ENCODE measurements at regions not wholly inside any gene's neighbourhood (a gene's known extent, or its start where the extent isn't known, plus 50 kb on each side); places are given as distances from the start of the nearest gene placed in this dataset.

DNA sequence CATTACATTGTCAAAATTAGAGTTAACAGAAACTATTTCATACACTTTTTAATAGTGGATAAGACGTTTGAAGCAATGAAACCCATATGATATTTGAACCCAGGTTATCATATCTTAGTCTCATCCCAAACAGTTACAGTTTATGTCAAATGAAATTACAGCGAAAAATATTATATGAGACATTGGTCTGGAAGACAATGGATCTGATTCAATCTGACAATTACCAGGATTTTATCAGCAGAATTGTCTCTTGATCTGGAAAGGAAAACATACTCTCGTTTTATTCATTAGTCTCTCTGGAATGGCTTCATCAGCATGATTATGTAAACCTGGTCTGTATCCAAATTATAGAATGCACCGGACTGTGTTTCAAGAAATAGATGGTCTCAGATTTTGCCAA, 818.6 kb downstream of the NCAM2 start:
- Histone ChIP-seq H3K4me1 (ENCODE audit: control insufficient read depth, insufficient read depth, low read length, poor library complexity, severe bottlenecking) (no peaks in the 10 kb centered on the region), H3K27ac (ENCODE audit: insufficient read depth, low read length, poor library complexity, severe bottlenecking) (no peak overlapping the region), H3K27me3 (ENCODE audit: control insufficient read depth, insufficient read depth, low read length) (no peaks in the 10 kb centered on the region), H3K36me3 (ENCODE audit: control insufficient read depth, insufficient read depth, low read length) (no peaks in the 10 kb centered on the region), H3K4me3 (ENCODE audit: low read depth, low read length) (no peak overlapping the region), H3K9me3 (ENCODE audit: control insufficient read depth in 2 of 2, low read length in 2 of 2) (peaks cover 2 to 5% of the 10 kb centered on the region in 2 experiments)
- DNase-seq (no peak), ATAC-seq (ENCODE audit: low read depth in 2 of 2) (no peak)
- Mint-ChIP-seq H3K36me3 (no peaks in the 10 kb centered on the region), H3K27me3 (no peaks in the 10 kb centered on the region), H3K4me1 (no peaks in the 10 kb centered on the region), H3K4me3 (no peak overlapping the region), H3K9me3 (peaks cover 4 to 24% (median 9%) of the 10 kb centered on the region in 7 donors), H3K27ac (no peak overlapping the region)

DNA sequence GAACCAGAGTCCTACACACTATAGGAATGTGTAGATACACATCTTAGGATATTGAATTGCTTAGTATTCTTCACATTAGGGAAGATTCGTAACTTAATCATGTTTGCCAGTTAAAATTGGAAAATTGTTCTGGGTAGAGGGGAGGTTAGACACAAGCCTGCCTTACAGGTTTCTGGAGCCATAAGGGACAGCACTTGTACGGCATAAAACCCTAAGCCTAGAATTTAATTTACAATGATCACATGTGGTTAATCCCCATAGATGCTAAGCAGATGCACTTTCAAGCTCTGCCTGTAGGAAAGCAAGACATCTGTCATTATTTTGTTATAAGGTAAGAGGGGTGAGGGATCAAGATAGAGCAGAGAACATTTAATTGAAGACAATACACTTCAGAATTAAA, 820.7 kb downstream of the NCAM2 start:
- Histone ChIP-seq H3K27me3 (ENCODE audit: control insufficient read depth, insufficient read depth, low read length) (no peaks in the 10 kb centered on the region), H3K9me3 (ENCODE audit: control insufficient read depth in 2 of 2, low read length in 2 of 2) (peaks cover 5 to 7% of the 10 kb centered on the region in 2 experiments), H3K27ac (ENCODE audit: insufficient read depth, low read length, poor library complexity, severe bottlenecking) (no peak overlapping the region), H3K4me3 (ENCODE audit: low read depth, low read length) (no peak overlapping the region), H3K36me3 (ENCODE audit: control insufficient read depth, insufficient read depth, low read length) (no peaks in the 10 kb centered on the region), H3K4me1 (ENCODE audit: control insufficient read depth, insufficient read depth, low read length, poor library complexity, severe bottlenecking) (no peaks in the 10 kb centered on the region)
- Mint-ChIP-seq H3K27ac (no peak overlapping the region), H3K36me3 (no peaks in the 10 kb centered on the region), H3K9me3 (peaks cover 4 to 33% (median 7%) of the 10 kb centered on the region in 7 donors), H3K27me3 (no peaks in the 10 kb centered on the region), H3K4me3 (no peak overlapping the region), H3K4me1 (no peaks in the 10 kb centered on the region)
- DNase-seq (no peak), ATAC-seq (ENCODE audit: low read depth in 2 of 2) (no peak)

DNA sequence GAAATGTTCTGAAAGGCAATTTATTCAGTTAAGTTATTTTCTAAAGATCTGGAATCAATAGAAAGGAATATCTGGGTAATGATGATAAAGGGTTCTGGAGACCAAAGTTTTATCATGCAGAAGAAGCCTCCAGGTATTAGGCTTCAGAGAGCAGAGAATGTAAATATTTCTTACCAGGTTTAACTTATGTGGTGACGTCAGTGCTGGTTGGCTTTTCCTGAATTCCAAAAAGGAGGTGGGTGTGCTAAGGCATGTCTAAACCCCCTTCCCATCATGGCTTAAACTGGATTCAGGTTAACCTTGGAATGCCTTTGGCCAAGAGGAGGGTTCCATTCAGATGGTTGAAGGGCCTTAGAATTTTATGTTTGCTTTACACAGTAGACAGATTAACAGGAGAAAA, 829.9 kb downstream of the NCAM2 start:
- H3K27me3 ChIP-seq (ENCODE audit: control insufficient read depth, insufficient read depth, low read length), result no peaks in the 10 kb centered on the region
- ATAC-seq (ENCODE audit: low read depth in 2 of 2), result no peak
- no peak for DNase-seq
- Mint-ChIP-seq H3K27me3 (no peaks in the 10 kb centered on the region), H3K4me3 (no peak overlapping the region), H3K4me1 (no peaks in the 10 kb centered on the region), H3K27ac (no peak overlapping the region), H3K9me3 (peaks cover 5 to 32% (median 9%) of the 10 kb centered on the region in 7 donors), H3K36me3 (no peaks in the 10 kb centered on the region)
- no peak overlapping the region for H3K4me3 ChIP-seq (ENCODE audit: low read depth, low read length)
- no peak overlapping the region for H3K27ac ChIP-seq (ENCODE audit: insufficient read depth, low read length, poor library complexity, severe bottlenecking)
- H3K4me1 ChIP-seq (ENCODE audit: control insufficient read depth, insufficient read depth, low read length, poor library complexity, severe bottlenecking), result no peaks in the 10 kb centered on the region
- no peaks in the 10 kb centered on the region for H3K36me3 ChIP-seq (ENCODE audit: control insufficient read depth, insufficient read depth, low read length)
- H3K9me3 ChIP-seq (ENCODE audit: control insufficient read depth in 2 of 2, low read length in 2 of 2), result peaks cover 9 to 11% of the 10 kb centered on the region in 2 experiments

DNA sequence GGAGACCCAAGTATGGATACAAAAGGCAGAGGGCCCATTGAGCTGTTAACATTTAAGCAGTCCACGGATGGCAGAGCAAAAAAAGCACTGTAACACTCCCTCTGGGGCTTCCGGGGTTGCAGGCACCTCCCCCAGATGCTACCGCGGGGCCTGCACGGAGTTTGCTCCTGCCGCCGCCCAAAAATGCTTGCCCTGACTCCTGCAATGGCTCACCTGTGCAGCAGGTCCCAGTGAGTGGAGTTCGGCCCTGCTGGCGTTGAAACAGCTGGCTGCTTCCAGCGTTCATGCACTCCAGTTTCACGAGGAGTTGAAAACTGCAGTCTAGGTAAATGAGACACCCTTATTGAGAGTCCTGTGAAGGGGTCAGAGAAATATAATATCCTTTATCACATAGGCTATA, 832.8 kb downstream of the NCAM2 start:
- Histone ChIP-seq H3K9me3 (ENCODE audit: control insufficient read depth in 2 of 2, low read length in 2 of 2) (peaks cover 6 to 11% of the 10 kb centered on the region in 2 experiments), H3K27me3 (ENCODE audit: control insufficient read depth, insufficient read depth, low read length) (no peaks in the 10 kb centered on the region), H3K4me3 (ENCODE audit: low read depth, low read length) (no peak overlapping the region), H3K36me3 (ENCODE audit: control insufficient read depth, insufficient read depth, low read length) (no peaks in the 10 kb centered on the region), H3K4me1 (ENCODE audit: control insufficient read depth, insufficient read depth, low read length, poor library complexity, severe bottlenecking) (no peaks in the 10 kb centered on the region), H3K27ac (ENCODE audit: insufficient read depth, low read length, poor library complexity, severe bottlenecking) (no peak overlapping the region)
- H3K36me3 Mint-ChIP-seq, result no peaks in the 10 kb centered on the region
- ATAC-seq (ENCODE audit: low read depth in 2 of 2) (no peak), DNase-seq (no peak)
- H3K4me3 Mint-ChIP-seq, result no peak overlapping the region
- H3K27ac Mint-ChIP-seq, result no peak overlapping the region
- H3K9me3 Mint-ChIP-seq, result peaks cover 5 to 21% (median 8%) of the 10 kb centered on the region in 7 donors
- H3K4me1 Mint-ChIP-seq, result no peaks in the 10 kb centered on the region
- no peaks in the 10 kb centered on the region for H3K27me3 Mint-ChIP-seq

DNA sequence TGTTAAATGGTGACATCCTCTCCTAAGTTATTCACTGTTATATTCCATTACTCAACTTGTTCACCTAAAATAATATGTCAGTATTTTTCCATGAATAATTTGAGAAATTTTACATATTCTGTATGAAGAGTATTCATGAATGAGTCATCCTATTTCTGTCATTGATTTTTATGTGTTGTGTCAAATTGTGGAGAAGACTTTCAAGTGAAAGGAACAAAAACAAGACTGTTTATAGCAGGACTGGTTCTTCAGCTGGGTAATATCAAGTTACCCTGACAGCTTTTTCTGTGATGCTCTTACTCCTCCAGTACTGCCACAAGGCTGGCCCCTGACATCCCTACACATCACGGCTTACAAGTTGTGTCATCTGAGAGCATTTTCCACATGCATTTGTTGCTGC, 847.7 kb downstream of the NCAM2 start:
- H3K27ac ChIP-seq (ENCODE audit: insufficient read depth, low read length, poor library complexity, severe bottlenecking), result no peak overlapping the region
- Mint-ChIP-seq H3K4me1 (no peaks in the 10 kb centered on the region), H3K4me3 (no peak overlapping the region), H3K27me3 (no peaks in the 10 kb centered on the region), H3K9me3 (peaks cover 2 to 30% (median 7%) of the 10 kb centered on the region in 7 donors), H3K36me3 (no peaks in the 10 kb centered on the region), H3K27ac (no peak overlapping the region)
- peaks cover 12 to 14% of the 10 kb centered on the region in 2 experiments for H3K9me3 ChIP-seq (ENCODE audit: control insufficient read depth in 2 of 2, low read length in 2 of 2)
- H3K4me3 ChIP-seq (ENCODE audit: low read depth, low read length), result no peak overlapping the region
- ATAC-seq (ENCODE audit: low read depth in 2 of 2) (no peak), DNase-seq (no peak)
- H3K4me1 ChIP-seq (ENCODE audit: control insufficient read depth, insufficient read depth, low read length, poor library complexity, severe bottlenecking), result no peaks in the 10 kb centered on the region
- no peaks in the 10 kb centered on the region for H3K36me3 ChIP-seq (ENCODE audit: control insufficient read depth, insufficient read depth, low read length)
- H3K27me3 ChIP-seq (ENCODE audit: control insufficient read depth, insufficient read depth, low read length), result no peaks in the 10 kb centered on the region

DNA sequence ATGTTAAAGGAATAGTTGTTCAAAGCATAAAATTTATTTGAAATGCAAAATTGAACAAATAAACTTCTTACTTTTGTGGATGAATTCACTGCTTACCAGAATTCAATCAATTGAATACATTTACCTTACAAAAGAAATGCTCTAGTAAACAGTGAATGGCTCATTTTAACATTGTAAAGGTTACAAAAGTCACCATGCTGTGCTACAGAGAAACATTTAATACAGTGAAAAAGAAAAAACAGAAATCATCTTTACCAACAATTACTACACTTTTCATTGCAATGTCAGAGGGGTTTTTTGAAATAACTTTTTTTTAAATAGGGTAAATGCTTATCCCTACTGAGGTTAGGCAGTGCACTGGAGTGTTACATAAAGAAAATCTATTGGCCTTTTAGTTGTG, 853.0 kb downstream of the NCAM2 start:
- ATAC-seq (ENCODE audit: low read depth in 2 of 2), result no peak
- peaks cover 6 to 16% of the 10 kb centered on the region in 2 experiments for H3K9me3 ChIP-seq (ENCODE audit: control insufficient read depth in 2 of 2, low read length in 2 of 2)
- H3K36me3 ChIP-seq (ENCODE audit: control insufficient read depth, insufficient read depth, low read length), result no peaks in the 10 kb centered on the region
- H3K36me3 Mint-ChIP-seq, result no peaks in the 10 kb centered on the region
- H3K27ac Mint-ChIP-seq, result no peak overlapping the region
- no peak overlapping the region for H3K27ac ChIP-seq (ENCODE audit: insufficient read depth, low read length, poor library complexity, severe bottlenecking)
- peaks cover 3 to 24% (median 9%) of the 10 kb centered on the region in 7 donors for H3K9me3 Mint-ChIP-seq
- H3K27me3 ChIP-seq (ENCODE audit: control insufficient read depth, insufficient read depth, low read length), result no peaks in the 10 kb centered on the region
- H3K27me3 Mint-ChIP-seq, result no peaks in the 10 kb centered on the region
- no peaks in the 10 kb centered on the region for H3K4me1 Mint-ChIP-seq
- no peak overlapping the region for H3K4me3 ChIP-seq (ENCODE audit: low read depth, low read length)
- no peak for DNase-seq
- H3K4me3 Mint-ChIP-seq, result no peak overlapping the region
- H3K4me1 ChIP-seq (ENCODE audit: control insufficient read depth, insufficient read depth, low read length, poor library complexity, severe bottlenecking), result no peaks in the 10 kb centered on the region

DNA sequence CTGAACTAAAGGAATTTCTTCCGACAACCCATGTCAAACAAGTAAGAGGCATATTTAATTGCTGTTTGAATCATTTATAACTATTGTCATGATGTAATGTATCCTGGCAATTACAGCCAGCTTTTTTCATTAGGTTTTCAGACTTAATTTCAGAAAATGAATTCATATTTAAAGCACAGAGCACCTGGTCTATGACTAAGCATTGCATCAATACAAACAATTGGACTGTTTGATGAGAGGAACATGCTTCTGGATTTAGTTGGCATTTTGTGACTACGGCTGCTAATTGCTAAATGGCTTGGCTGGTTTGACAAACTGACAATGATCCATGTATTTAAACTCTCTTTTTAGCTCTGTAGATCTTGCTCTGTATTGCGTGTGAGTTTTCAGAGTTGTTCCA, 853.4 kb downstream of the NCAM2 start:
- Histone ChIP-seq H3K4me3 (ENCODE audit: low read depth, low read length) (no peak overlapping the region), H3K36me3 (ENCODE audit: control insufficient read depth, insufficient read depth, low read length) (no peaks in the 10 kb centered on the region), H3K27ac (ENCODE audit: insufficient read depth, low read length, poor library complexity, severe bottlenecking) (no peak overlapping the region), H3K4me1 (ENCODE audit: control insufficient read depth, insufficient read depth, low read length, poor library complexity, severe bottlenecking) (no peaks in the 10 kb centered on the region), H3K9me3 (ENCODE audit: control insufficient read depth in 2 of 2, low read length in 2 of 2) (peaks cover 6 to 16% of the 10 kb centered on the region in 2 experiments), H3K27me3 (ENCODE audit: control insufficient read depth, insufficient read depth, low read length) (no peaks in the 10 kb centered on the region)
- H3K36me3 Mint-ChIP-seq, result no peaks in the 10 kb centered on the region
- DNase-seq (no peak), ATAC-seq (ENCODE audit: low read depth in 2 of 2) (no peak)
- H3K4me1 Mint-ChIP-seq, result no peaks in the 10 kb centered on the region
- no peak overlapping the region for H3K4me3 Mint-ChIP-seq
- no peak overlapping the region for H3K27ac Mint-ChIP-seq
- H3K9me3 Mint-ChIP-seq, result peaks cover 3 to 28% (median 10%) of the 10 kb centered on the region in 7 donors
- no peaks in the 10 kb centered on the region for H3K27me3 Mint-ChIP-seq

DNA sequence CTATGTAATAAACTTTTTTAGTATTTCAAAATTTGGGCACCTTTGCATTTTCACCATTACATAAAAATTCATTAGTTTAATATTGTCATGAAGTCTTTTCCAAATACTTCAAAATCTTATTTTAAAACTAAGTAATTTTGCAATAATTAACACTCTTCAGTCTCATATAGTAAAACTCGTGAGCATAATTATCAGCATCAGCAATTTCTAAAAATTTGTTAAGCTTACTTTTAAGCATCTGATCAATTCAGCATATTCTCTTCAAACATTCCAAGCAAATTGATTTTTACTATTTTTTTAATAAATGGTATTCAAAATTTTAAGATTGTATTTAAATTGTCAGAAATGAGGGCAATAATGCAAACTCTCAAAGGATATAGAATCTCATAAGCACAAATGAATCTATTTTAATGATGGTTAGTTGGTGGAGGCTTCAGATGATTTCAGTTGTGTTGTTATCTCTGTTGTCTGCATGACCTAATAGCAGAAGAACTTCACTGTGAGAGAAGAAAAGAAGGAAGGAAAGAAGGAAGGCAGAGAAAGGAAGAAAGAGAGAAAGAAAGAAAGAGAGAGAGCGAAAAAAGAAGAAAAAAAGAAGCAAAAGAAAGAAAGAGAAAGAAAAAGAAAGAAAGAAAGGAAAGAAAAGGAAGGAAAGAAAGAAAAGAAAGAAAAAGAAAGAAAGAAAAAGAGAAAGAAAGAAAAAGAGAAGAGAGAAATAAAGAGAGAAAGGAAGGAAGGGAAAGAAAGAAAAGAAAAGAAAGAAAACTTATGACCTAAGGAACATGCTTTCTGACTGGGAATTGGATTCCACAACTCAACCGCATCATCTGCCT, 860.5 kb downstream of the NCAM2 start:
- Histone ChIP-seq H3K27ac (ENCODE audit: insufficient read depth, low read length, poor library complexity, severe bottlenecking) (no peak overlapping the region), H3K4me3 (ENCODE audit: low read depth, low read length) (no peak overlapping the region), H3K27me3 (ENCODE audit: control insufficient read depth, insufficient read depth, low read length) (no peaks in the 10 kb centered on the region), H3K9me3 (ENCODE audit: control insufficient read depth in 2 of 2, low read length in 2 of 2) (peaks cover 5 to 12% of the 10 kb centered on the region in 2 experiments), H3K4me1 (ENCODE audit: control insufficient read depth, insufficient read depth, low read length, poor library complexity, severe bottlenecking) (no peaks in the 10 kb centered on the region), H3K36me3 (ENCODE audit: control insufficient read depth, insufficient read depth, low read length) (no peaks in the 10 kb centered on the region)
- Mint-ChIP-seq H3K27me3 (no peaks in the 10 kb centered on the region), H3K36me3 (no peaks in the 10 kb centered on the region), H3K4me1 (no peaks in the 10 kb centered on the region), H3K27ac (no peak overlapping the region), H3K9me3 (peaks cover 0 to 33% (median 20%) of the 10 kb centered on the region in 7 donors), H3K4me3 (no peak overlapping the region)
- no peak for ATAC-seq (ENCODE audit: low read depth in 2 of 2)
- DNase-seq, result no peak
